HG02678 (cell line): ENCODE measurements at regions not wholly inside any gene's neighbourhood (a gene's known extent, or its start where the extent isn't known, plus 50 kb on each side); places are given as distances from the start of the nearest gene placed in this dataset.
A peak's percentile ranks its signal among the peaks of the same experiment; 100 is the strongest.
"Not testable (repeated sequence)": the region's sequence is repeated elsewhere in the genome, so short reads cannot be mapped to it uniquely, and the experiment has no call there.

Experiments
- ATAC-seq: cut with Tn5 transposase; IDR thresholded peaks from one replicate; pipeline ENCODE4 v1.9.1; 2021; ENCODE audit warnings: mild to moderate bottlenecking, moderate library complexity; ENCODE audit not compliant: unreplicated experiment

DNA sequence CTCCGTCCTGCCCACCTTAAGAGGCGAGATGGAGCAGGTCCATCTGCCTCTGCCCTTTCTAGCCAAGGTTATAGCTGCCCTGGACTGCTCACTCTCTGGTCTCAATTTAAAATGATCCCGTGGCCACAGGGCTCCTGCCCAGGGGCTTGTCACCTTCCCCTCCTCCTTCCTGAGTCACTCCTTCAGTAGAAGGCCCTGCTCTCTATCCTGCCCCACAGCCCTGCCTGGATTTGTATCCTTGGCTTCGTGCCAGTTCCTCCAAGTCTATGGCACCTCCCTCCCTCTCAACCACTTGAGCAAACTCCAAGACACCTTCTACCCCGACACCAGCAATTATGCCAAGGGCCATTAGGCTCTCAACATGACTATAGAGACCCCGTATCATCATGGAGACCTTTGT lies 105.3 kb upstream of the PZP start:
- not testable (repeated sequence) for ATAC-seq

GRCh38 chr12:9312406-9313392 lies 104.5 kb upstream of the PZP start:
- not testable (repeated sequence) for ATAC-seq

DNA sequence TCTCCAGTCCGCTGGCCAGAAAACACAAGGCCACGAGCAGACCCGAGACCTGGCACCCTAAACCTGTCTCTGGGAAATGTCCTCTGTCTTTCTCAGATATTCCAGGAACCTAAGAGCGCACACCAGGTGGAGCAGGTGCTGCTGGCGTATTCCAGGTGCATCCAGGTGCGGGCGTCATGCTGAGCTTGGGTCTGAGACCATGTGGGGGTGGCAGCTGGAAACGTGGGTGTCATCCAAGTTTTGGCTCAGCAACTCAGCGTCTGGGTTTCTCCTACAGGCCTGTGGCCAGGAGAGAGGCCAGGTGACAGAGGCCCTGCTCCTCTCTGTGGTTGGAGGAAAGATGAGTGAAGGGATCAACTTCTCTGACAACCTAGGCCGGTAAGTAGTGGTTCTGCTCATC lies 103.3 kb upstream of the PZP start:
- not testable (repeated sequence) for ATAC-seq

GRCh38 chr12:9310645-9311044 lies 102.5 kb upstream of the PZP start:
- not testable (repeated sequence) for ATAC-seq

DNA sequence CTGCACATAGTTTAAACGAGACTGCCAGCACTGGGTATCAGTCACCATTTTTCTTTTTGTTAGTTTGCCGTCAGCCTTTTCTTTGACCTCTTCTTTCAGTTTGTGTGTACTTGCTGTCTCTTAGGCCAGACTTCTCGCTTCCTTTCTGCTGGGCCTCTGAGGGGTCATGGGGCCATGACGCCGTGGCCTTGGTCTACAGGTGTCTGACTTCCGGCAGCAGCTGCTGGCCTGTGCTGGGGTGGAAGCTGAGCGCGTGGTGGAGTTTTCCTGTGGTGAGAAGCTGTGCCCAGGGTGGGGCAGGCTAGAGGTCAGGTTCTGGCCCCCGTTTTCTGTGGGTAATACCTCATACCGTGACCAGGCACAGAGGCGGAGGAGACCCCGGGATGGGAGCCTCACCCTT lies 101.6 kb upstream of the PZP start:
- not testable (repeated sequence) for ATAC-seq

DNA sequence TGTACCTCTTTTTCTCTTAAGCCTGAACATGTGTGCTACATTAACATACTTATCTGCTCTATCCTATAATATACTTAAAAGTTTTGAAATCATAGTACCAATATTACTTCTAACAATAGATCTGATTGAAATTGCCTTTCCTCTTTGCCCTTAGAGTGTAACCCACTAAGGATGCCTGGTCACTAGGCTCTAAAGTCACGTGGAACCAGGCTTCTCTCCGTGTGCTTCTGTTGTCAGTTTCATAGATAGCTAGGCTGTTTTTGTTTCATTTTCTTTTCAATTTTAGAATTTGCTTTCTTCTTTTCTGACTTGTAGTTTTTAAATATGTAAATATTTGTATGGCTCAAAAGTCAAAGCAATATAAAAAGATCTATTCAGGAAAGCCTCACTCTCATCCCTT lies 100.5 kb upstream of the PZP start:
- ATAC-seq = peak; percentile 58

- ATAC-seq = not testable (repeated sequence)
Observed at GRCh38 chr12:9308163-9308562, 100.0 kb upstream of the PZP start.

GRCh38 chr12:9307255-9307654 lies 99.1 kb upstream of the PZP start:
- not testable (repeated sequence) for ATAC-seq

GRCh38 chr12:9306004-9306403 lies 97.8 kb upstream of the PZP start:
- ATAC-seq = not testable (repeated sequence)

DNA sequence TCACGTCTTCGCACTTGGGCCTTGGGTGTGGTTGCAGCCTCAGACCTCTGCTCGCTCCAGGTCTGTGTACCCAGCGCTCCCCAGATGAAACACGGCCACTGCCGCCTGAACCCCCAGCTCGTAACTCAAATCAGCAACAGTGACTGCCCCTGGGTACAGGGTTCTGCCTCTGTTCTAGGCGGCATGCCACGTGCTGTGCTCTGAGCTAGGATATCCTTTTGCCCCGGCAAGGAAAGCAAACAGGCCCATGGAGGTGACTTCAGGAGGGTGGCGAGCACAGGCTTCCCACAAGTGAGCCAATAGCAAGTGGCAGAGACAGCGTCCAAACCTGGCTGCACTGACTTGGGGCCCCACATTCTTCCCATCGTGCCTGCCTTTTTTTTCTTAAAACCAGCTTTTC lies 96.3 kb upstream of the PZP start:
- ATAC-seq = not testable (repeated sequence)

DNA sequence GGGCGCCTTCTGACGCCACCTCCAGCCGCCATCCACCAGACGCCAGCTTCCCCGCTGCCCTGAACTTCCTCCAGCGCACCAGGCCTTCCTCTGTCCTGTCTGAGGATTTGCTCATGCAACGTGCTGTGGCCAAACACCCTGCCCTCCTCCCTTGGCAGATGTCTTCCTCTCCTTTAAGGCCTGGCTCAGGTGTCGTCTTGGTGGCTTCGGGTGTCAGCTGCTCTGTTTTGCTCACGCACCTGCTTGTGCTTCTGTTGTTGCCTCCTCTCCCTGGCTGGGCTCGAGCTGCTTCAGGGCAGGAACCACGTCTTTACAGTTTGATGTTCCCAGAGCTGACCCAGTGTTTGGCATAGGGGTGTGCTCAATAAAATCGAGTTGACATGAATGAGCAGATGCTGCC lies 87.7 kb upstream of the PZP start:
- not testable (repeated sequence) for ATAC-seq

- not testable (repeated sequence) for ATAC-seq
Observed at GRCh38 chr12:9294072-9294620, 86.0 kb upstream of the PZP start.

GRCh38 chr12:9293391-9293790 lies 85.2 kb upstream of the PZP start:
- not testable (repeated sequence) for ATAC-seq

GRCh38 chr12:9289984-9290383 lies 81.8 kb upstream of the PZP start:
- ATAC-seq = not testable (repeated sequence)

DNA sequence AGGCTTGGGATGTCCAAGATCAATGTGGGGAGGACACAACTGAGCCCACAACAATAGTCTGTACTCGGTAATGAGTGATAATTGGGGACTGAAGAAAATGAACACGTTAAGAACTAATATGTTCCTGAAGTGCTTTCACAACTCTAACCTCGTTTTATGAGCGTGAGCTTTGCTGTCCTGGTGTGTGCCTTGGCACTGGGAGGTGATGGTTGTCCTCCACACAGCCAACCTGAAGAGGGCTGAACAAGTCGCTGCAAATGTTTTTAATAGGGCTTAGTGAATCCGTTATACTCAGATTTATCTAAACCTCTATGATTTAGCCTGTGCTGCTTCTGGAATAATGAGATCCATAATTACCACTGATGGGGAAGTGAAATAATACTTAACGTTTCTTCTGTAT lies 76.5 kb upstream of the PZP start:
- ATAC-seq = not testable (repeated sequence)

- ATAC-seq = peak; percentile 44
Observed at GRCh38 chr12:9284197-9284596, 76.0 kb upstream of the PZP start.

- peak; percentile 68 for ATAC-seq
Observed at GRCh38 chr12:9283346-9284095, 75.3 kb upstream of the PZP start.

GRCh38 chr12:9276990-9277389 lies 68.8 kb upstream of the PZP start:
- no peak for ATAC-seq

GRCh38 chr12:9273276-9273675 lies 65.1 kb upstream of the PZP start:
- no peak for ATAC-seq

DNA sequence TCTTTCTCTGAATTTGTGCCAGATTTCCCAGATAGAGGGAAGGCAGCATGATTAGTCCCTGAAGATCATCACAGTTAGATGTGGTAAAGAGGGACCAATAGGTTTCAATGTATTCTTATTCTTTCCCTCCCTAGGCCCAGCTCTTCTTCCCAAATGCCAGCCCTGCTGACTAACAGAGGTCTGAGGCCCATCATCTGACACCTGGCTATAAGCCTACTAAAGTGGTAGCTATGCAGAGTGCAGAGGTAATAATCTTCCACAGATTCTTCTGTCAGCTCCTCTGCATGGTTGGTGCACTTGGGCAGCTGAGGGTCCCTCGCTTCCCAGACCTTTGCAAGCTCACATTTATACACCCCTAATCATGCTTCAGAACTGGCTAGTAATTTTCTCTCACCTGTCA lies 63.7 kb upstream of the PZP start:
- no peak for ATAC-seq

- ATAC-seq = no peak
Observed at GRCh38 chr12:9264546-9264945, 56.4 kb upstream of the PZP start.
